Activated T-helper 1 cell treated with Interleukin-2 at 50 U/mL for 16 hours (primary cell): ENCODE measurements at regions not wholly inside any gene's neighbourhood (a gene's known extent, or its start where the extent isn't known, plus 50 kb on each side); places are given as distances from the start of the nearest gene placed in this dataset.
"Not testable (repeated sequence)": the region's sequence is repeated elsewhere in the genome, so short reads cannot be mapped to it uniquely, and the experiment has no call there.

ENCODE experiments used
- DNase-seq: peaks from one replicate; pipeline ENCODE4 v3.0.0-alpha.2; 2020; ENCODE audit warnings: low read depth

GRCh38 chr5:68991279-68992084 lies 102.3 kb upstream of the SLC30A5 start:
- no peak for DNase-seq

GRCh38 chr5:68994645-68995044 lies 99.2 kb upstream of the SLC30A5 start:
- DNase-seq, result no peak

GRCh38 chr5:68995845-68996545 lies 97.8 kb upstream of the SLC30A5 start:
- no peak for DNase-seq

- DNase-seq, result no peak
Measured at GRCh38 chr5:68999181-68999580, 94.6 kb upstream of the SLC30A5 start.

- no peak for DNase-seq
Measured at GRCh38 chr5:69000216-69000919, 93.4 kb upstream of the SLC30A5 start.

GRCh38 chr5:69000949-69001348 lies 92.9 kb upstream of the SLC30A5 start:
- DNase-seq, result no peak

GRCh38 chr5:69001627-69002026 lies 92.2 kb upstream of the SLC30A5 start:
- no peak for DNase-seq

GRCh38 chr5:69004127-69004526 lies 89.7 kb upstream of the SLC30A5 start:
- no peak for DNase-seq

GRCh38 chr5:69004676-69005075 lies 89.1 kb upstream of the SLC30A5 start:
- no peak for DNase-seq

GRCh38 chr5:69006030-69006429 lies 87.8 kb upstream of the SLC30A5 start:
- no peak for DNase-seq

- DNase-seq, result no peak
Measured at GRCh38 chr5:69007163-69007562, 86.7 kb upstream of the SLC30A5 start.

GRCh38 chr5:69007726-69008368 lies 86.0 kb upstream of the SLC30A5 start:
- DNase-seq, result peak; percentile 28

GRCh38 chr5:69010476-69010875 lies 83.3 kb upstream of the SLC30A5 start:
- no peak for DNase-seq

- DNase-seq, result no peak
Measured at GRCh38 chr5:69011910-69012309, 81.9 kb upstream of the SLC30A5 start.

GRCh38 chr5:69013481-69013880 lies 80.3 kb upstream of the SLC30A5 start:
- DNase-seq, result no peak

- DNase-seq, result not testable (repeated sequence)
Measured at GRCh38 chr5:69014007-69014406, 79.8 kb upstream of the SLC30A5 start.

- no peak for DNase-seq
Measured at GRCh38 chr5:69019668-69020375, 74.0 kb upstream of the SLC30A5 start.

- no peak for DNase-seq
Measured at GRCh38 chr5:69024241-69024651, 69.6 kb upstream of the SLC30A5 start.

- DNase-seq, result no peak
Measured at GRCh38 chr5:69029292-69029691, 64.5 kb upstream of the SLC30A5 start.

GRCh38 chr5:69030358-69031062 lies 63.3 kb upstream of the SLC30A5 start:
- no peak for DNase-seq

GRCh38 chr5:69032009-69032408 lies 61.8 kb upstream of the SLC30A5 start:
- no peak for DNase-seq
